Panc1 (cell line): ENCODE measurements at regions not wholly inside any gene's neighbourhood (a gene's known extent, or its start where the extent isn't known, plus 50 kb on each side); places are given as distances from the start of the nearest gene placed in this dataset.

ENCODE experiments used
- ATAC-seq: fragments of 200-7000 bp; cut with Tn5 transposase; 2 replicates; pipeline ENCODE4 v1.9.1; 2020; ENCODE audit warnings: mild to moderate bottlenecking, moderate library complexity
- BruUV-seq: library from RNA; stranded (reverse); fragments of 400-500 nt; replicated peaks from 2 replicates; lab custom pipeline; 2021; lab: Mats Ljungman, UMichigan
- CTCF ChIA-PET: fragments of 300-600 bp; sonication (Branson Sonifier 250); formaldehyde crosslinking; loops from one replicate; lab custom pipeline; 2022; ENCODE audit warnings: antibody characterized with exemption; lab: Charles Lee
- POLR2A ChIA-PET: fragments of 300-600 bp; sonication (Branson Sonifier 250); formaldehyde crosslinking; loops from one replicate; lab custom pipeline; 2022; ENCODE audit warnings: antibody characterized with exemption; lab: Charles Lee
- DNase-seq: peaks from one replicate; pipeline ENCODE4 v3.0.0-alpha.2; 2010; ENCODE audit warnings: low read depth, low spot score
- H3K27ac ChIP-seq: 2 replicates; pipeline ENCODE4 v1.5.1; 2011; ENCODE audit warnings: mild to moderate bottlenecking, low read length, inconsistent platforms
- H3K27me3 ChIP-seq: fragments of 200-500 bp; sonication (Bioruptor generic); 2 replicates; pipeline ENCODE4 v1.6.0; 2014; ENCODE audit warnings: low read length, inconsistent platforms; ENCODE audit not compliant: control insufficient read depth, insufficient read depth
- H3K36me3 ChIP-seq: fragments of 200-500 bp; sonication (Bioruptor generic); 2 replicates; pipeline ENCODE4 v1.5.1; 2014; ENCODE audit warnings: inconsistent platforms, mild to moderate bottlenecking, low read length, moderate library complexity; ENCODE audit not compliant: control insufficient read depth, insufficient read depth
- H3K4me1 ChIP-seq: 2 replicates; pipeline ENCODE4 v1.5.1; 2011; ENCODE audit warnings: inconsistent platforms, mild to moderate bottlenecking, low read length, moderate library complexity; ENCODE audit not compliant: control insufficient read depth, insufficient read depth
- H3K4me3 ChIP-seq, 2 experiments: 2 replicates each; pipeline ENCODE4 v1.5.1; 2011 to 2012; ENCODE audit warnings: low read depth in 2 of 2, low read length in 2 of 2, mild to moderate bottlenecking in 2 of 2, inconsistent platforms in 1 of 2, moderate library complexity in 1 of 2
- H3K9me3 ChIP-seq: fragments of 200-500 bp; sonication (Bioruptor generic); 2 replicates; pipeline ENCODE4 v1.5.1; 2014; ENCODE audit warnings: low read depth, mild to moderate bottlenecking, inconsistent platforms, low read length, moderate library complexity; ENCODE audit not compliant: control insufficient read depth, insufficient read depth
- CTCF ChIP-seq: fragments of 450-650 bp; IDR thresholded peaks from 2 replicates; pipeline ENCODE4 v1.5.1; 2017; ENCODE audit warnings: mild to moderate bottlenecking
- POLR2AphosphoS5 ChIP-seq: IDR thresholded peaks from 2 replicates; pipeline ENCODE4 v1.6.1; 2012; ENCODE audit warnings: mild to moderate bottlenecking, low read depth, low read length, moderate library complexity
- SIN3A ChIP-seq: IDR thresholded peaks from 2 replicates; pipeline ENCODE4 v1.6.1; 2012; ENCODE audit warnings: low read depth, mild to moderate bottlenecking, low read length, moderate library complexity, borderline replicate concordance; ENCODE audit not compliant: insufficient read depth
- TCF7L2 ChIP-seq: IDR thresholded peaks from 2 replicates; pipeline ENCODE4 v1.6.1; 2011; ENCODE audit warnings: mild to moderate bottlenecking, low read depth, low read length, inconsistent platforms
- in situ Hi-C: cut with HindIII; loops from 2 replicates; pipeline ENCODE4 v1.10.0; 2016; ENCODE audit warnings: low sequenced_read_pairs, low pct_unique_long_range_greater_than_20kb
- intact Hi-C: fragments of 100-400 bp; cut with micrococcal nuclease; formaldehyde crosslinking; loops from one replicate; pipeline ENCODE4 v1.10.0; 2022; ENCODE audit not compliant: unreplicated experiment
- TF ChIP-seq, protein P1 (sequence below), 2 experiments: IDR thresholded peaks; 2 replicates each; pipeline ENCODE4 v1.6.1; 2011 to 2012; ENCODE audit warnings: low read depth in 2 of 2, control low read depth in 1 of 2, low read length in 1 of 2, mild to moderate bottlenecking in 1 of 2, moderate library complexity in 1 of 2; ENCODE audit not compliant: insufficient read depth in 1 of 2

DNA sequence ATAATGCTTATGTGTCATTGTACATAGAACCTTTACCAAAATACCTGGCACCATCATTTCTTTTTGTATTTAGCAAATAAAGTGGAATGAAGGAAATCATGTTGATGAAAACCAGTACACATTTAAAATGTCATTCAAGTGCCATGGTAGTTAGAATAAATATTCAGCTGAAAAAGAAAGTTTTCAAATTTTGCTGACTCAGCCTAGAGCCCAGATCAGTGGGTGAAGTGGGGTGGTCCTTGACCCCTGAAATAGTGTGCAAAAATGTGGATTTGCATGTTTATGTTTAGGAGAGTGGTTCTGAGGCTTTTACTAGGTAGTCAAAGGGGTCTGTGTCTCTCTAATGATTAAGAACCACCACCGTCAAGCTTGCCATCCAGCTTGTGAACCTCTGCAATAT, 418.7 kb downstream of the ETNK1 start:
- intact Hi-C loops, result no loop called here

GRCh38 chr12:23049180-23049579, 424.2 kb downstream of the ETNK1 start:
- Histone ChIP-seq H3K4me1 (no peaks in the 10 kb centered on the region), H3K9me3 (no peaks in the 10 kb centered on the region), H3K27ac (no peak overlapping the region), H3K36me3 (no peaks in the 10 kb centered on the region), H3K27me3 (no peaks in the 10 kb centered on the region), H3K4me3 (no peak overlapping the region)
- TF ChIP-seq POLR2AphosphoS5 (no peak), TCF7L2 (no peak), CTCF (no peak), SIN3A (no peak)
- TF ChIP-seq, protein P1, sequence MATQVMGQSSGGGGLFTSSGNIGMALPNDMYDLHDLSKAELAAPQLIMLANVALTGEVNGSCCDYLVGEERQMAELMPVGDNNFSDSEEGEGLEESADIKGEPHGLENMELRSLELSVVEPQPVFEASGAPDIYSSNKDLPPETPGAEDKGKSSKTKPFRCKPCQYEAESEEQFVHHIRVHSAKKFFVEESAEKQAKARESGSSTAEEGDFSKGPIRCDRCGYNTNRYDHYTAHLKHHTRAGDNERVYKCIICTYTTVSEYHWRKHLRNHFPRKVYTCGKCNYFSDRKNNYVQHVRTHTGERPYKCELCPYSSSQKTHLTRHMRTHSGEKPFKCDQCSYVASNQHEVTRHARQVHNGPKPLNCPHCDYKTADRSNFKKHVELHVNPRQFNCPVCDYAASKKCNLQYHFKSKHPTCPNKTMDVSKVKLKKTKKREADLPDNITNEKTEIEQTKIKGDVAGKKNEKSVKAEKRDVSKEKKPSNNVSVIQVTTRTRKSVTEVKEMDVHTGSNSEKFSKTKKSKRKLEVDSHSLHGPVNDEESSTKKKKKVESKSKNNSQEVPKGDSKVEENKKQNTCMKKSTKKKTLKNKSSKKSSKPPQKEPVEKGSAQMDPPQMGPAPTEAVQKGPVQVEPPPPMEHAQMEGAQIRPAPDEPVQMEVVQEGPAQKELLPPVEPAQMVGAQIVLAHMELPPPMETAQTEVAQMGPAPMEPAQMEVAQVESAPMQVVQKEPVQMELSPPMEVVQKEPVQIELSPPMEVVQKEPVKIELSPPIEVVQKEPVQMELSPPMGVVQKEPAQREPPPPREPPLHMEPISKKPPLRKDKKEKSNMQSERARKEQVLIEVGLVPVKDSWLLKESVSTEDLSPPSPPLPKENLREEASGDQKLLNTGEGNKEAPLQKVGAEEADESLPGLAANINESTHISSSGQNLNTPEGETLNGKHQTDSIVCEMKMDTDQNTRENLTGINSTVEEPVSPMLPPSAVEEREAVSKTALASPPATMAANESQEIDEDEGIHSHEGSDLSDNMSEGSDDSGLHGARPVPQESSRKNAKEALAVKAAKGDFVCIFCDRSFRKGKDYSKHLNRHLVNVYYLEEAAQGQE (IDR thresholded peaks at IDR 0.05; ENCODE audit: insufficient read depth in 1 of 2, low read depth in 2 of 2, low read length in 1 of 2), result no peak
- CTCF ChIA-PET, result no interaction called here
- DNase-seq (no peak), ATAC-seq (no peak)
- in situ Hi-C loops (no loop called here), intact Hi-C loops (no loop called here)
- BruUV-seq, result no TSS peak
- POLR2A ChIA-PET, result no interaction called here

More for the DNA sequence above, 418.7 kb downstream of the ETNK1 start:
- TF ChIP-seq POLR2AphosphoS5, result no peak
- TF ChIP-seq, protein P1 (IDR thresholded peaks at IDR 0.05; ENCODE audit: insufficient read depth in 1 of 2, low read depth in 2 of 2, low read length in 1 of 2), result no peak
- TF ChIP-seq CTCF, result no peak
- no peak for TF ChIP-seq SIN3A
- TF ChIP-seq TCF7L2, result no peak
- in situ Hi-C loops, result no loop called here
- Histone ChIP-seq H3K27ac (no peak overlapping the region), H3K4me3 (no peak overlapping the region), H3K4me1 (no peaks in the 10 kb centered on the region), H3K9me3 (no peaks in the 10 kb centered on the region), H3K27me3 (no peaks in the 10 kb centered on the region), H3K36me3 (no peaks in the 10 kb centered on the region)
- no peak for ATAC-seq
- no TSS peak for BruUV-seq
- ChIA-PET POLR2A (no interaction called here), CTCF (no interaction called here)
- no peak for DNase-seq
